ENCODE measurements at regions not wholly inside any gene's neighbourhood (a gene's known extent, or its start where the extent isn't known, plus 50 kb on each side); places are given as distances from the start of the nearest gene placed in this dataset.

DNA sequence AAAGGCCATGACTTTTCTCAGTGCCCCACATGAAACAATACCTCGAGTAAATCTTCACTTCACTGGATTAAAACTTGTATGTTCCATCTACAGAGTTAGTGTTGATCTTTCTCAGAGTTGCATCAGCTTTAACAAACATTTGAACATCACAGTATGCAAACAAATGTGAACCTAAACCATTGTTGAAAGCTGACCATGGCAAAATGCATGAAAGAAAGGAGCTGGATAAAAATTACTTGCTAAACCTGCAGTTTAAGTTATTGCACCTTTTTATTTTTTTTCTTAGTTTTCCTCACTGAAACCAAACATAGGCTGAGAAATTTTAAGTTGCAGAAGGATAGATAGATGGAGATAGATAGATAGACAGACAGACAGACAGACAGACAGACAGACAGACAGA lies 107.2 kb upstream of the UGP2 start (continued):
- TF ChIP-seq, protein P1, sequence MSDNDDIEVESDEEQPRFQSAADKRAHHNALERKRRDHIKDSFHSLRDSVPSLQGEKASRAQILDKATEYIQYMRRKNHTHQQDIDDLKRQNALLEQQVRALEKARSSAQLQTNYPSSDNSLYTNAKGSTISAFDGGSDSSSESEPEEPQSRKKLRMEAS (IDR thresholded peaks at IDR 0.05), result no peak; the same call in 1 of the 2 replicates
- TF ChIP-seq MAFK (IDR thresholded peaks at IDR 0.05; ENCODE audit: partially characterized antibody), result peak; percentile 79
- TF ChIP-seq HDAC2 (IDR thresholded peaks at IDR 0.05), result no peak
- no peak for TF ChIP-seq MAZ (IDR thresholded peaks at IDR 0.05; ENCODE audit: borderline replicate concordance, low read depth, low read length)

DNA sequence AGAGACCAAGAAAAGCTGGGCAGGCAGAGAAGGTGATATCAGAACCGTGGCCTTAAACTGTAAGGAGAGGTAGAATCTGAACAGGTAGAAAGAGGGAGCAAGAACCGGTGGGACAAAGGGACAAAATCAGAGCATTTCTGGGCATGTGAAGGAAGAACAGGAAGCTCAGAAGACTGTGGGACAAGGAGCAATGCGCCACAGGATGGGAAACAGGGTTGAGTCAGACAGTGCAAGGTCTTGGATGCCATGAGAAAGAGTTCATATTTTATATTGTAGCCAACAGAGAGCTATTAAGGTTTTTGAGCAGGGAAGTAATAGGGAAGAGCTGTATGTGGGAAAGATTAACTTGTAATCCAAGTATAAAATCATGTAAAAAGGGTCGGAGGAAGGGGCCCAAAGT lies 106.4 kb upstream of the UGP2 start:
- no peak overlapping the region for H3K4me3 ChIP-seq
- ChIA-PET CTCF (interaction anchor here (0.6 to 5.7 kb wide), 7 partner anchors 17 to 111 kb away, joined by 3 to 35 read pairs (median 4); partner anchors contain the start of gene UGP2), POLR2A (interaction anchor here (1.9 kb wide), 2 partner anchors 36 to 106 kb away, joined by 5 to 19 read pairs; partner anchors contain the start of gene UGP2)
- TF ChIP-seq MYC (IDR thresholded peaks at IDR 0.05; ENCODE audit: borderline replicate concordance, low read length) (no peak), CEBPB (IDR thresholded peaks at IDR 0.05) (no peak), TFCP2L1 (CRISPR knock-in tag; IDR thresholded peaks at IDR 0.05) (no peak), MAZ (IDR thresholded peaks at IDR 0.05; ENCODE audit: borderline replicate concordance, low read depth, low read length) (no peak), ESRRA (IDR thresholded peaks at IDR 0.05; ENCODE audit: borderline replicate concordance, low read length) (no peak), POLR2A (IDR thresholded peaks at IDR 0.05; ENCODE audit: low read length) (no peak), POLR2AphosphoS2 (conservative IDR thresholded peaks at IDR 0.05; ENCODE audit: low read length) (no peak), GATA3 (IDR thresholded peaks at IDR 0.05; ENCODE audit: borderline replicate concordance) (no peak), TP53 (CRISPR knock-in tag; IDR thresholded peaks at IDR 0.05) (no peak), HOXB13 (CRISPR knock-in tag; IDR thresholded peaks at IDR 0.05; ENCODE audit: low read depth) (no peak), HOXB5 (CRISPR knock-in tag; IDR thresholded peaks at IDR 0.05) (no peak), EP300 (IDR thresholded peaks at IDR 0.05) (no peak)
- TF ChIP-seq, protein P2, sequence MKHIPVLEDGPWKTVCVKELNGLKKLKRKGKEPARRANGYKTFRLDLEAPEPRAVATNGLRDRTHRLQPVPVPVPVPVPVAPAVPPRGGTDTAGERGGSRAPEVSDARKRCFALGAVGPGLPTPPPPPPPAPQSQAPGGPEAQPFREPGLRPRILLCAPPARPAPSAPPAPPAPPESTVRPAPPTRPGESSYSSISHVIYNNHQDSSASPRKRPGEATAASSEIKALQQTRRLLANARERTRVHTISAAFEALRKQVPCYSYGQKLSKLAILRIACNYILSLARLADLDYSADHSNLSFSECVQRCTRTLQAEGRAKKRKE (CRISPR knock-in tag; IDR thresholded peaks at IDR 0.05; ENCODE audit: low read depth), result no peak
- peak in 1 of 2 experiments; percentile 39 for DNase-seq (ENCODE audit: low read depth in 1 of 2, low spot score in 1 of 2)
- ATAC-seq, result peak; percentile 31 to 72; a peak in 4 of 6 replicates
- no peak for FAIRE-seq
- peak overlapping the region; percentile 78 to 83 for H3K27ac ChIP-seq
- H3K4me2 ChIP-seq, result peak overlapping the region; percentile 62
- H3K4me1 ChIP-seq, result peaks cover 54% of the 10 kb centered on the region
- H3K9me3 ChIP-seq, result no peaks in the 10 kb centered on the region
- 61% methylated on average over 4 of the region's 4 CpGs for WGBS (ENCODE audit: missing lambda C conversion rate)

DNA sequence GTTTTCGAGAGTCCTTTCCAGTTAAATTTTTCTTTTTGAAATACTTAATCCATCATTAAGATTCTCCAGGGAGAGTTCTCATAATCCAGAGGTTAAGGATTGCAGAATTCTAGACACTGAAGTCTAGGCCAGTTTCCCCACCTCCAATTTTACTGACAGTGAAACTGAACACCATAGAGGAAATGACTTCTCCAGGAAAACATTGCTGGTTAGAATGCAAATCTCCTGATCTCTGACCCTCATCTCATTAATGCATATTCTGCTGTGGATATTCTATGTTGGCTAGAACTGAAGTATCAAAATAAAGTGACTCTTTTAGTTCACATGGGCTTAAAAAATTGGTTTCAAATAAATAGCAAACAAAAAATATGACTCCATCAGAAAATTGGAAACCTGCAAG lies 105.8 kb upstream of the UGP2 start:
- Histone ChIP-seq H3K4me3 (no peak overlapping the region), H3K27ac (peak overlapping the region; percentile 78 to 83; a peak in 5 of 6 replicates), H3K9me3 (no peaks in the 10 kb centered on the region), H3K4me2 (peak overlapping the region; percentile 62), H3K4me1 (peaks cover 60% of the 10 kb centered on the region)
- FAIRE-seq (no peak), ATAC-seq (no peak), DNase-seq (ENCODE audit: low read depth in 1 of 2, low spot score in 1 of 2) (no peak)
- TF ChIP-seq FOXS1 (CRISPR knock-in tag; IDR thresholded peaks at IDR 0.05) (no peak), MYC (IDR thresholded peaks at IDR 0.05; ENCODE audit: borderline replicate concordance, low read length) (no peak), TP53 (CRISPR knock-in tag; IDR thresholded peaks at IDR 0.05) (no peak), POLR2A (IDR thresholded peaks at IDR 0.05; ENCODE audit: low read length) (no peak)
- TF ChIP-seq, protein P3, sequence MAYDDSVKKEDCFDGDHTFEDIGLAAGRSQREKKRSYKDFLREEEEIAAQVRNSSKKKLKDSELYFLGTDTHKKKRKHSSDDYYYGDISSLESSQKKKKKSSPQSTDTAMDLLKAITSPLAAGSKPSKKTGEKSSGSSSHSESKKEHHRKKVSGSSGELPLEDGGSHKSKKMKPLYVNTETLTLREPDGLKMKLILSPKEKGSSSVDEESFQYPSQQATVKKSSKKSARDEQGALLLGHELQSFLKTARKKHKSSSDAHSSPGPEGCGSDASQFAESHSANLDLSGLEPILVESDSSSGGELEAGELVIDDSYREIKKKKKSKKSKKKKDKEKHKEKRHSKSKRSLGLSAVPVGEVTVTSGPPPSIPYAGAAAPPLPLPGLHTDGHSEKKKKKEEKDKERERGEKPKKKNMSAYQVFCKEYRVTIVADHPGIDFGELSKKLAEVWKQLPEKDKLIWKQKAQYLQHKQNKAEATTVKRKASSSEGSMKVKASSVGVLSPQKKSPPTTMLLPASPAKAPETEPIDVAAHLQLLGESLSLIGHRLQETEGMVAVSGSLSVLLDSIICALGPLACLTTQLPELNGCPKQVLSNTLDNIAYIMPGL (CRISPR knock-in tag; IDR thresholded peaks at IDR 0.05; ENCODE audit: borderline replicate concordance), result no peak
- TF ChIP-seq, protein P4, sequence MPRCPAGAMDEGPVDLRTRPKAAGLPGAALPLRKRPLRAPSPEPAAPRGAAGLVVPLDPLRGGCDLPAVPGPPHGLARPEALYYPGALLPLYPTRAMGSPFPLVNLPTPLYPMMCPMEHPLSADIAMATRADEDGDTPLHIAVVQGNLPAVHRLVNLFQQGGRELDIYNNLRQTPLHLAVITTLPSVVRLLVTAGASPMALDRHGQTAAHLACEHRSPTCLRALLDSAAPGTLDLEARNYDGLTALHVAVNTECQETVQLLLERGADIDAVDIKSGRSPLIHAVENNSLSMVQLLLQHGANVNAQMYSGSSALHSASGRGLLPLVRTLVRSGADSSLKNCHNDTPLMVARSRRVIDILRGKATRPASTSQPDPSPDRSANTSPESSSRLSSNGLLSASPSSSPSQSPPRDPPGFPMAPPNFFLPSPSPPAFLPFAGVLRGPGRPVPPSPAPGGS (IDR thresholded peaks at IDR 0.05), result no peak
- ChIA-PET POLR2A (interaction anchor here (1.9 kb wide), 2 partner anchors 37 to 106 kb away, joined by 5 to 19 read pairs; partner anchors contain the start of gene UGP2), CTCF (interaction anchor here (0.6 to 5.7 kb wide), 8 partner anchors 16 to 125 kb away, joined by 3 to 35 read pairs (median 5); partner anchors contain the start of gene UGP2)
- WGBS (ENCODE audit: missing lambda C conversion rate), result 74% methylated on average over 1 of the region's 1 CpG
